H1 (cell line): ENCODE measurements at regions not wholly inside any gene's neighbourhood (a gene's known extent, or its start where the extent isn't known, plus 50 kb on each side); places are given as distances from the start of the nearest gene placed in this dataset.

Experiments used
- CTCF ChIA-PET: fragments of 300-600 bp; sonication (Branson Sonifier 250); formaldehyde crosslinking; loops from one replicate; lab custom pipeline; 2021; ENCODE audit not compliant: partially characterized antibody; lab: Charles Lee
- POLR2A ChIA-PET: fragments of 300-600 bp; sonication (Branson Sonifier 250); formaldehyde crosslinking; loops from one replicate; lab custom pipeline; 2021; ENCODE audit warnings: inconsistent platforms; ENCODE audit not compliant: partially characterized antibody; lab: Charles Lee
- DNase-seq, 2 experiments: peaks; one replicate each; pipeline versions ENCODE4 v3.0.0 to v3.0.0-alpha.2; 2010 to 2022; ENCODE audit warnings: low spot score in 2 of 2, low read depth in 1 of 2, mixed read lengths in 1 of 2
- FAIRE-seq: peaks from 2 replicates; lab custom pipeline; 2011; peaks lifted over from hg19 to GRCh38; lab: Jason Lieb, UNC
- H2AFZ ChIP-seq: 2 replicates; pipeline ENCODE4 v1.8.1; 2012; ENCODE audit warnings: low read length, inconsistent platforms
- H2AK5ac ChIP-seq: 2 replicates; pipeline ENCODE4 v1.6.1; 2013; ENCODE audit warnings: low read depth, low read length
- H2BK120ac ChIP-seq: replicated peaks from 2 replicates; pipeline ENCODE3; 2013; ENCODE audit warnings: low read depth, low read length, inconsistent platforms
- H2BK12ac ChIP-seq: 2 replicates; pipeline ENCODE4 v1.6.1; 2013; ENCODE audit warnings: low read depth, low read length
- H2BK15ac ChIP-seq: 2 replicates; pipeline ENCODE4 v1.6.1; 2013; ENCODE audit warnings: low read length
- H2BK20ac ChIP-seq: 2 replicates; pipeline ENCODE4 v1.6.1; 2013; ENCODE audit warnings: low read length
- H2BK5ac ChIP-seq: 2 replicates; pipeline ENCODE4 v1.6.1; 2013; ENCODE audit warnings: low read depth, low read length
- H3K14ac ChIP-seq: 2 replicates; pipeline ENCODE4 v1.6.1; 2013; ENCODE audit warnings: inconsistent platforms; ENCODE audit not compliant: insufficient read length
- H3K18ac ChIP-seq: 2 replicates; pipeline ENCODE4 v1.6.1; 2013; ENCODE audit warnings: low read length; ENCODE audit errors: extremely low read depth
- H3K23ac ChIP-seq: 2 replicates; pipeline ENCODE4 v1.6.1; 2013; ENCODE audit warnings: inconsistent platforms; ENCODE audit not compliant: insufficient read length
- H3K23me2 ChIP-seq: 2 replicates; pipeline ENCODE4 v1.6.1; 2013; ENCODE audit warnings: low read depth, low read length
- H3K27ac ChIP-seq: 2 replicates; pipeline ENCODE4 v1.6.1; 2011; ENCODE audit warnings: low read depth, low read length, inconsistent platforms
- H3K27me3 ChIP-seq, 4 experiments: replicated peaks in 1 of 4; 1 replicate in 1 of 4; 2 replicates in 3 of 4; pipeline versions ENCODE4 v1.6.1 to v1.8.1; 2011 to 2013; ENCODE audit warnings: low read length in 3 of 4, mild to moderate bottlenecking in 3 of 4, inconsistent platforms in 2 of 4, mixed read lengths in 2 of 4, moderate library complexity in 1 of 4; ENCODE audit not compliant: control insufficient read depth in 3 of 4, insufficient read depth in 3 of 4; ENCODE audit errors: extremely low read depth in 1 of 4
- H3K36me3 ChIP-seq, 4 experiments: 2 replicates each; pipeline versions ENCODE4 v1.6.1 to v1.8.1; 2011 to 2013; ENCODE audit warnings: mild to moderate bottlenecking in 4 of 4, low read length in 3 of 4, moderate library complexity in 2 of 4, control low read depth in 1 of 4, inconsistent platforms in 1 of 4; ENCODE audit not compliant: insufficient read depth in 4 of 4, control insufficient read depth in 2 of 4
- H3K4ac ChIP-seq: replicated peaks from 2 replicates; pipeline ENCODE3; 2013; ENCODE audit warnings: low read length, low read depth, mixed read lengths, inconsistent platforms; ENCODE audit not compliant: insufficient read length
- H3K4me1 ChIP-seq, 4 experiments: replicated peaks in 1 of 4; 1 replicate in 1 of 4; 2 replicates in 3 of 4; pipeline versions ENCODE4 v1.6.1 to v1.8.1; 2011 to 2013; ENCODE audit warnings: low read length in 3 of 4, inconsistent platforms in 2 of 4, mixed read lengths in 1 of 4; ENCODE audit not compliant: insufficient read depth in 4 of 4, control insufficient read depth in 3 of 4
- H3K4me2 ChIP-seq, 2 experiments: 2 replicates each; pipeline versions ENCODE4 v1.6.1 to v1.8.1; 2011 to 2013; ENCODE audit warnings: low read depth in 2 of 2, low read length in 2 of 2, control low read depth in 1 of 2, inconsistent platforms in 1 of 2, mild to moderate bottlenecking in 1 of 2; ENCODE audit not compliant: insufficient read depth in 1 of 2
- H3K4me3 ChIP-seq, 4 experiments: fragments of 200-600, 300-600 bp in 1 of 4; sonication (generic), shearing (Covaris generic), sonication (Bioruptor Twin) in 1 of 4; 2 replicates each; pipeline versions ENCODE4 v1.5.1 to v1.8.1; 2011 to 2016; ENCODE audit warnings: low read length in 4 of 4, low read depth in 3 of 4, control low read depth in 2 of 4, inconsistent platforms in 2 of 4, mild to moderate bottlenecking in 2 of 4, mixed read lengths in 1 of 4, moderate library complexity in 1 of 4; ENCODE audit not compliant: insufficient read depth in 2 of 4; ENCODE audit errors: extremely low read depth in 1 of 4
- H3K56ac ChIP-seq: replicated peaks from 2 replicates; pipeline ENCODE3; 2013; ENCODE audit warnings: low read depth, mild to moderate bottlenecking, mixed read lengths, low read length, inconsistent platforms; ENCODE audit not compliant: insufficient read length
- H3K79me1 ChIP-seq: 2 replicates; pipeline ENCODE4 v1.6.1; 2013; ENCODE audit warnings: low read depth, low read length, control low read depth
- H3K79me2 ChIP-seq, 2 experiments: 2 replicates each; pipeline versions ENCODE4 v1.6.1 to v1.8.1; 2012 to 2013; ENCODE audit warnings: low read length in 2 of 2, mild to moderate bottlenecking in 2 of 2, inconsistent platforms in 1 of 2; ENCODE audit not compliant: insufficient read depth in 2 of 2, control insufficient read depth in 1 of 2
- H3K9ac ChIP-seq, 4 experiments: replicated peaks in 1 of 4; 1 replicate in 1 of 4; 2 replicates in 3 of 4; pipeline versions ENCODE4 v1.6.1 to v1.8.1; 2011 to 2013; ENCODE audit warnings: low read depth in 3 of 4, low read length in 3 of 4, control low read depth in 2 of 4, mild to moderate bottlenecking in 2 of 4, moderate library complexity in 2 of 4, inconsistent platforms in 1 of 4; ENCODE audit errors: extremely low read depth in 1 of 4
- H3K9me3 ChIP-seq, 2 experiments: 2 replicates each; pipeline versions ENCODE4 v1.6.1 to v1.8.1; 2012 to 2013; ENCODE audit warnings: mild to moderate bottlenecking in 2 of 2, moderate library complexity in 2 of 2, control low read depth in 1 of 2, inconsistent platforms in 1 of 2, low read depth in 1 of 2, low read length in 1 of 2, mixed read lengths in 1 of 2; ENCODE audit not compliant: insufficient read depth in 2 of 2
- H4K20me1 ChIP-seq, 2 experiments: replicated peaks in 1 of 2; 2 replicates each; pipeline versions ENCODE3 to v1.8.1; 2011 to 2013; ENCODE audit warnings: inconsistent platforms in 2 of 2, low read length in 2 of 2, mild to moderate bottlenecking in 1 of 2; ENCODE audit not compliant: insufficient read depth in 2 of 2, control insufficient read depth in 1 of 2
- H4K5ac ChIP-seq: 2 replicates; pipeline ENCODE4 v1.6.1; 2013; ENCODE audit warnings: low read length, low read depth, mixed read lengths, inconsistent platforms; ENCODE audit not compliant: insufficient read length
- H4K8ac ChIP-seq: 2 replicates; pipeline ENCODE4 v1.8.0; 2013; ENCODE audit warnings: mild to moderate bottlenecking, moderate library complexity, low read length, inconsistent platforms; ENCODE audit not compliant: insufficient read depth; ENCODE audit errors: extremely low read depth
- H4K91ac ChIP-seq: replicated peaks from 2 replicates; pipeline ENCODE3; 2013; ENCODE audit warnings: low read length, mixed read lengths, inconsistent platforms; ENCODE audit not compliant: insufficient read length
- CHD2 ChIP-seq: IDR thresholded peaks from 2 replicates; pipeline ENCODE4 v1.6.1; 2012; ENCODE audit warnings: low read length, improper control_type of control experiment
- CTBP2 ChIP-seq: IDR thresholded peaks from 2 replicates; pipeline ENCODE4 v1.7.0; 2011; ENCODE audit warnings: borderline replicate concordance, mild to moderate bottlenecking, moderate library complexity, mixed read lengths, low read length; ENCODE audit not compliant: insufficient read depth, insufficient read length
- SUZ12 ChIP-seq: fragments of 200-600 bp; sonication (generic); IDR thresholded peaks from 2 replicates; pipeline ENCODE4 v1.6.1; 2012; ENCODE audit warnings: mild to moderate bottlenecking, inconsistent platforms, low read length, moderate library complexity, mixed read lengths
- TEAD4 ChIP-seq: IDR thresholded peaks from 2 replicates; pipeline ENCODE4 v1.6.1; 2012; ENCODE audit warnings: low read depth, low read length, inconsistent platforms, mixed read lengths
- WGBS, 2 experiments: shearing (Covaris generic) in 1 of 2; methylation state at CpG; one replicate each; pipeline versions ENCODE4 v1.1.6 to v1.1.7; 2013 to 2015; ENCODE audit warnings: low lambda C conversion rate in 2 of 2, mixed read lengths in 2 of 2, inconsistent platforms in 1 of 2, low coverage in 1 of 2, missing lambda C conversion rate in 1 of 2; ENCODE audit not compliant: insufficient replicate concordance in 2 of 2, insufficient coverage in 1 of 2, insufficient read length in 1 of 2; ENCODE audit errors: extremely low coverage in 1 of 2, missing lambda C conversion rate in 1 of 2; 5-methylcytosine and 5-hydroxymethylcytosine counted together

DNA sequence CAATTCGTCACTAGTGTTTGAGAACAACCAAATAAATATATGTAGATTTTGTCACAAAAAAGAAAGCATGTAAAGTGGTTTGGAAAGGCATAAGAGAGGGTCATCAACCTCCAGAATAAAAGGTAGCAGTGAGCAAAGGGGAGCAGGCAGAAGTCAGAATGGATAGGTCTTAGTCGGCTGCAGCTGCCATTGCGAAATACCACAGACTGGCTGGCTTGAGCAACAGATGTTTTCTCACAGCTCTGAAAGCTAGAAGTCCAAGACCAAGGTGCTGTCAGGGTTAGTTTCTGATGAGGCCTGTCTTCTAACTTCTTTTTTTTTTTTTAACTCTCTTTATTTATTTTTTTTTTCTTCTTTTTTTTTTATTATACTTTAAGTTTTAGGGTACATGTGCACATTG is 208.1 kb upstream of the PIK3R1 start:
- Histone ChIP-seq H3K27ac (no peak overlapping the region), H3K4ac (no peak overlapping the region), H2BK15ac (no peak overlapping the region), H3K9ac (no peak overlapping the region), H4K20me1 (no peaks in the 10 kb centered on the region), H3K14ac (no peak overlapping the region), H2AK5ac (no peak overlapping the region), H4K5ac (no peak overlapping the region), H3K36me3 (no peaks in the 10 kb centered on the region), H3K27me3 (no peaks in the 10 kb centered on the region), H3K23ac (no peak overlapping the region), H3K4me2 (no peak overlapping the region), H4K8ac (no peak overlapping the region), H2BK120ac (no peak overlapping the region), H3K23me2 (no peaks in the 10 kb centered on the region; the same call in 1 of the 2 replicates), H3K79me1 (no peaks in the 10 kb centered on the region), H2BK12ac (no peak overlapping the region), H3K18ac (no peak overlapping the region), H2AFZ (no peak overlapping the region), H3K56ac (no peak overlapping the region), H3K4me3 (no peak overlapping the region), H2BK20ac (no peak overlapping the region), H3K9me3 (no peaks in the 10 kb centered on the region), H3K79me2 (no peaks in the 10 kb centered on the region), H3K4me1 (no peaks in the 10 kb centered on the region), H4K91ac (no peak overlapping the region), H2BK5ac (no peak overlapping the region)
- POLR2A ChIA-PET: no interaction called here
- DNase-seq (no peak), FAIRE-seq (no peak)
- CTCF ChIA-PET: no interaction called here
- TF ChIP-seq TEAD4 (no peak), CHD2 (no peak), CTBP2 (no peak), SUZ12 (no peak)
- WGBS, 2 experiments: 61% methylated on average over 3 of the region's 3 CpGs; no CpG with 5 or more reads in 1 of the 2 experiments
